ENCODE measurements at regions not wholly inside any gene's neighbourhood (a gene's known extent, or its start where the extent isn't known, plus 50 kb on each side); places are given as distances from the start of the nearest gene placed in this dataset.

DNA sequence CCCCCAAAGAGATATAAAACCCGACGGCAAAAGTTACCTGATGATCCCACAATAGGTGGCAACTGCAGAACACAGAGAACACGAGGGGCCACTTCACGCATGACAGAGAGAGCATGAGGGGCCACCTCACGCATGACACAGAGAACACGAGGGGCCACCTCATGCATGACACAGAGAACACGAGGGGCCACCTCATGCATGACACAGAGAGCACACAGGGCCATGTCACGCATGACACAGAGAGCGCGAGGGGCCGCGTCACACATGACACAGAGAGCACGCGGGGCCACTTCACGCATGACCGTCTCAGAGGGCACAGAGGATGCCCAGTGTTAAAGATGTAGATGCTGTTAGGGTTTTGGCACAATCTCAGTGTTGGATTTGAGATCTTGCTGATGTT is 1359.5 kb downstream of the TBC1D22A start:
- no peak for DNase-seq (ENCODE audit: low read depth)
- H3K4me3 ChIP-seq (ENCODE audit: low read depth, low read length) = no peak overlapping the region
- TF ChIP-seq, protein P1, sequence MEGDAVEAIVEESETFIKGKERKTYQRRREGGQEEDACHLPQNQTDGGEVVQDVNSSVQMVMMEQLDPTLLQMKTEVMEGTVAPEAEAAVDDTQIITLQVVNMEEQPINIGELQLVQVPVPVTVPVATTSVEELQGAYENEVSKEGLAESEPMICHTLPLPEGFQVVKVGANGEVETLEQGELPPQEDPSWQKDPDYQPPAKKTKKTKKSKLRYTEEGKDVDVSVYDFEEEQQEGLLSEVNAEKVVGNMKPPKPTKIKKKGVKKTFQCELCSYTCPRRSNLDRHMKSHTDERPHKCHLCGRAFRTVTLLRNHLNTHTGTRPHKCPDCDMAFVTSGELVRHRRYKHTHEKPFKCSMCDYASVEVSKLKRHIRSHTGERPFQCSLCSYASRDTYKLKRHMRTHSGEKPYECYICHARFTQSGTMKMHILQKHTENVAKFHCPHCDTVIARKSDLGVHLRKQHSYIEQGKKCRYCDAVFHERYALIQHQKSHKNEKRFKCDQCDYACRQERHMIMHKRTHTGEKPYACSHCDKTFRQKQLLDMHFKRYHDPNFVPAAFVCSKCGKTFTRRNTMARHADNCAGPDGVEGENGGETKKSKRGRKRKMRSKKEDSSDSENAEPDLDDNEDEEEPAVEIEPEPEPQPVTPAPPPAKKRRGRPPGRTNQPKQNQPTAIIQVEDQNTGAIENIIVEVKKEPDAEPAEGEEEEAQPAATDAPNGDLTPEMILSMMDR (IDR thresholded peaks at IDR 0.05; ENCODE audit: control insufficient read depth, extremely low read depth, insufficient read depth) = no peak

DNA sequence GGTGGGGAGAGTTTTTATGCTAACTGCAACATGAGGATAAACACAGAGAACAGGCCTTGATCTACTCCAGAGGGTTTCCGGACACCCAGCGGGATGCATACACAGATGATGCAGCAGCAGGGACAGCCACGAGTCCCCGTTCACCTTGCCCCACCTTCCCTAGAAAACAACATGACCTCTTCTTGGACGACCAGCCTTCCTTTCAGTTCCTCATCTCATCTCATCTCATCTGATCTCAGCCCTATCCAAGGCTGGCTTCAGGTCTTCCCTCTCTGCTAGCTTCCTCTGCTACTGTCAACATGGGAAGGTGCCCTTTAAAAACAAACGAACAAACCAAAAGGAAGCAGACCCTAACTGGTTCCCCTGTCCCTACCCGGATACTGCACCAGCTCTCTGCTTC is 1356.2 kb downstream of the TBC1D22A start:
- TF ChIP-seq, protein P1 (IDR thresholded peaks at IDR 0.05; ENCODE audit: control insufficient read depth, extremely low read depth, insufficient read depth) = no peak
- DNase-seq (ENCODE audit: low read depth) = no peak
- no peak overlapping the region for H3K4me3 ChIP-seq (ENCODE audit: low read depth, low read length)

DNA sequence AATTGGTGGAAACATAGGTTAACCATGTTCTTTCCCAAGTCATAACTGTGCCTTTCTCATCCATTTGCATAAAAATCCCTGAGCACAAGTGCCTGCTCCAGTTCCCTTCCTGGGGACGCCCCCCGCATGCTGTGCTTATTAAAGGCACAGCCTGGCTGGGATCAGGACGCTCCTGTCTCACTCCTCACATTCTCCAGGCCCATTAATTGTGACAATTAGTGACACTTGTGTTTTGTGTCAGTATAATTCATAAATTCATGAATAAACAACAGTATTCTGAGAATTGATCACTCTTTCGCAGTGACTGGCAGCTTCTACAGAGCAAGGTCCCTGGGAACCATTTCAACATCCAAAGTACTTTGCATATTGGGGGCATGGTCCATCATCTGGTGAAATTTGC is 1354.4 kb downstream of the TBC1D22A start:
- DNase-seq (ENCODE audit: low read depth) = no peak
- TF ChIP-seq, protein P1 (IDR thresholded peaks at IDR 0.05; ENCODE audit: control insufficient read depth, extremely low read depth, insufficient read depth) = no peak
- no peak overlapping the region for H3K4me3 ChIP-seq (ENCODE audit: low read depth, low read length)

DNA sequence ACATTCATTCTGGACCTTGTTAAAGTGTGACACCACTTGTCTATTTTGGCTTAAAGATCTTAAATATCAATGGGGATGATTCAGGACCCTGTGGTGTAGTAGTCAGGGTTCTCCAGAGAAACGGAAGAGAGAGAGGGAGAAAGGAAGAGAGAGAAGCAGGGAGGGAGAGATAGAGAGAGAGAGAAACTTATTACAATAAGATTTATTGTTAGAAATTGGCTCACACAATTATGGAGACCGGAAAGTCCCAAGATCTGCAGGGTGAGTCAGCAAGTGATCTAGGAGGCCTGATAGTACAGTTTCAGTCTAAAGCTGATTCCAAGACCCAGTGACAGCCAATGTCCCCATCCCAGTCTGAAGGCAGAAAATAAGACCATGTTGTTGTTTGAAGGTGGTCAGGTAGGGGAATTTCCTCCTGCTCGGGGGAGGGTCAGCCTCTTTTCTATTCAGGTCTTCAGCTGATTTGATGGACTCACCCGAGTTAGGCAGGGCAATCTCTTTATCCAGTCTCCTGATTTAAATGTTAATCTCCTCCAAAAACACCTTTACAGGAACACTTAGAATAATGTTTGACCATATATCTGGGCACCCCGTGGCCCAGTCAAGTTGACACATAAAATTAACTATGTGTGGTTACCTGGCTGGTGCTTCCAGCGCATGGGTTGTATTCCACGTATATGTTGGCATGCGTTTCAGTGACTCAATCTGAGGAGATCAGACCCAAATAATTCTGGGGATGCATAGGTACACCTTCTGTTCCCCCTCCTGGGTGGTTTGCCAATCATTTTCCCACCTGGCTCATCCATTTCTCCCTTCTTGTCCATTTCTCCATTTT is 1350.5 kb downstream of the TBC1D22A start:
- H3K4me3 ChIP-seq (ENCODE audit: low read depth, low read length) = no peak overlapping the region
- DNase-seq (ENCODE audit: low read depth) = no peak
- TF ChIP-seq, protein P1 (IDR thresholded peaks at IDR 0.05; ENCODE audit: control insufficient read depth, extremely low read depth, insufficient read depth) = no peak

DNA sequence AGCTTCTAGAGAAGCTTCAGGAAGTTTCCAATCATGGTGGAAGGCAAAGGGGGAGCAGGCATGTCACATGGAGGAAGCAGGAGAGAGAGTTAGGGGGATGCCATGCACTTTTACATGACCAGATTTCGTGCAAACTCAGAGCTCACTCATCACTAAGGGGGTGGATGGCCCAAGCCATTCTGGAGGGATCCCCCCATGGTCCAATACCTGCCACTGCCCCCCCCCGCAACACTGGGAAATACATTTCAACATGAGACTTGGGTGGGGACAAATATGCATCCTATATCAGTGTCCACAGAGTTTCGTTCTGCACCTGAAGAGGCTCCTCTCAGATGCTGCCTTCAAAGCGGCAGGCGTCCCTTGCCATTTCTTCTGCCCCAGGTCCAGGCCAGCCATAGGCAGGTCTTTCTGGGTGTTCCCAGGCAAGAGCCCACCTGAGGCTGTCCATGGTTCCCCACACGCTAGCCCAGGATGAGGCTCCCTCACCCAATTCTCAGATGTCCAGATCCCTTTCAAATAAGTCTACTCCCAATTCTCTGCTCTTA is 1344.3 kb downstream of the TBC1D22A start:
- no peak for DNase-seq (ENCODE audit: low read depth)
- H3K4me3 ChIP-seq (ENCODE audit: low read depth, low read length) = no peak overlapping the region
- TF ChIP-seq, protein P1 (IDR thresholded peaks at IDR 0.05; ENCODE audit: control insufficient read depth, extremely low read depth, insufficient read depth) = no peak

DNA sequence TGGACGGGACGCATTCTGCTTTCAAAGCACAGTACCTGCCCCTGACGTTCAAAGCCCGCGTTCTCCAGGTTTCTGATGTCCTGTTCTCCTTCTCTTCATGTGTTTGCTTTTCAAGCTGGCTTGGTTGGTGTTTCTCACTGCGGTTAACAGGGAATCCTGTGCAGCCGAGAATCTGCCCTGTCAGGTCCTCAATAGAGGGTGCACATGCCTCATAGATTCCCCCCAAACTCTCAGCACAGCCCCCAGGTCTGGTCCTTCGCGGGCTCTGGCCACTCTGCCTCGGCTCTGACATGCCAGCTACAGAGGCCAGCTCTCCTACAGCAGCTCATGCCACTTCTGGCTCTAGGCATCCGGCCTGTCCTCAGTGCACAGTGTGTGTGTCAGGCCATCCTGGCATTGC is 1343.8 kb downstream of the TBC1D22A start:
- TF ChIP-seq, protein P1 (IDR thresholded peaks at IDR 0.05; ENCODE audit: control insufficient read depth, extremely low read depth, insufficient read depth) = no peak
- no peak overlapping the region for H3K4me3 ChIP-seq (ENCODE audit: low read depth, low read length)
- no peak for DNase-seq (ENCODE audit: low read depth)
